PC-3 (cell line): ENCODE measurements at regions not wholly inside any gene's neighbourhood (a gene's known extent, or its start where the extent isn't known, plus 50 kb on each side); places are given as distances from the start of the nearest gene placed in this dataset.
A peak's percentile ranks its signal among the peaks of the same experiment; 100 is the strongest.

Source experiments
- ATAC-seq: fragments of 200-7000 bp; cut with Tn5 transposase; 2 replicates; pipeline ENCODE4 v1.9.1; 2020; ENCODE audit warnings: mild to moderate bottlenecking, moderate library complexity
- BruUV-seq: library from RNA; stranded (reverse); fragments of 400-500 nt; replicated peaks from 2 replicates; lab custom pipeline; 2021; lab: Mats Ljungman, UMichigan
- CTCF ChIA-PET: fragments of 300-600 bp; sonication (Branson Sonifier 250); formaldehyde crosslinking; loops from one replicate; lab custom pipeline; 2022; ENCODE audit warnings: antibody characterized with exemption; lab: Charles Lee
- POLR2A ChIA-PET: fragments of 300-600 bp; sonication (Branson Sonifier 250); formaldehyde crosslinking; loops from one replicate; lab custom pipeline; 2022; ENCODE audit warnings: antibody characterized with exemption; ENCODE audit not compliant: unreplicated experiment; lab: Charles Lee
- DNase-seq: peaks from one replicate; pipeline ENCODE4 v3.0.0-alpha.2; 2015
- H2AFZ ChIP-seq: fragments of 300-600 bp; sonication (generic); 2 replicates; pipeline ENCODE4 v1.6.0; 2016; ENCODE audit warnings: antibody characterized with exemption, low read length
- H3F3A ChIP-seq: fragments of 300-600 bp; sonication (generic); one replicate; pipeline ENCODE4 v1.6.0; 2017; ENCODE audit warnings: antibody characterized with exemption, low read length, control low read depth, mild to moderate bottlenecking; ENCODE audit not compliant: unreplicated experiment
- H3K27ac ChIP-seq: fragments of 300-600 bp; sonication (generic); 2 replicates; pipeline ENCODE4 v1.5.1; 2016; ENCODE audit warnings: mild to moderate bottlenecking, low read length
- H3K27me3 ChIP-seq: fragments of 300-600 bp; sonication (generic); 2 replicates; pipeline ENCODE4 v1.6.1; 2016; ENCODE audit warnings: low read length, mixed read lengths
- H3K36me3 ChIP-seq: fragments of 300-600 bp; sonication (generic); 2 replicates; pipeline ENCODE4 v1.6.1; 2016; ENCODE audit warnings: low read depth, mixed run types, low read length, mixed read lengths
- H3K4me1 ChIP-seq: fragments of 300-600 bp; sonication (generic); 2 replicates; pipeline ENCODE4 v1.5.1; 2016; ENCODE audit warnings: low read length; ENCODE audit not compliant: insufficient read depth
- H3K4me2 ChIP-seq: fragments of 300-600 bp; sonication (generic); 2 replicates; pipeline ENCODE4 v1.6.0; 2016; ENCODE audit warnings: low read length
- H3K4me3 ChIP-seq: fragments of 300-600 bp; sonication (generic); 2 replicates; pipeline ENCODE4 v1.5.1; 2016; ENCODE audit warnings: mild to moderate bottlenecking, low read length, mixed read lengths
- H3K79me2 ChIP-seq: fragments of 300-600 bp; sonication (generic); 2 replicates; pipeline ENCODE4 v1.6.1; 2017; ENCODE audit warnings: low read length, mixed read lengths
- H3K9ac ChIP-seq: fragments of 300-600 bp; sonication (generic); 2 replicates; pipeline ENCODE4 v1.6.0; 2016; ENCODE audit warnings: mild to moderate bottlenecking, low read length
- H3K9me2 ChIP-seq: fragments of 300-600 bp; sonication (generic); replicated peaks from 2 replicates; pipeline ENCODE4 v1.6.1; 2016; ENCODE audit warnings: mixed run types, low read length, mixed read lengths
- H3K9me3 ChIP-seq: fragments of 300-600 bp; sonication (generic); 2 replicates; pipeline ENCODE4 v1.6.1; 2016; ENCODE audit warnings: low read length, mixed read lengths
- H4K20me1 ChIP-seq: fragments of 300-600 bp; sonication (generic); 2 replicates; pipeline ENCODE4 v1.6.1; 2016; ENCODE audit warnings: low read length, mixed read lengths
- EZH2 ChIP-seq: fragments of 300-600 bp; sonication (generic); IDR thresholded peaks from one replicate; pipeline ENCODE4 v1.6.1; 2017; ENCODE audit warnings: antibody characterized with exemption, mild to moderate bottlenecking, low read length; ENCODE audit not compliant: unreplicated experiment
- EZH2phosphoT487 ChIP-seq: fragments of 300-600 bp; sonication (generic); IDR thresholded peaks from 2 replicates; pipeline ENCODE4 v1.6.1; 2018; ENCODE audit warnings: mild to moderate bottlenecking, antibody characterized with exemption, low read length, borderline replicate concordance
- intact Hi-C: fragments of 100-400 bp; cut with micrococcal nuclease; formaldehyde crosslinking; loops from 2 replicates; pipeline ENCODE4 v1.9.0; 2023
- TF ChIP-seq, protein P1 (sequence below): fragments of 300-600 bp; sonication (generic); conservative IDR thresholded peaks from 2 replicates; pipeline ENCODE4 v1.5.1; 2017; ENCODE audit warnings: antibody characterized with exemption, low read depth, mild to moderate bottlenecking, low read length

DNA sequence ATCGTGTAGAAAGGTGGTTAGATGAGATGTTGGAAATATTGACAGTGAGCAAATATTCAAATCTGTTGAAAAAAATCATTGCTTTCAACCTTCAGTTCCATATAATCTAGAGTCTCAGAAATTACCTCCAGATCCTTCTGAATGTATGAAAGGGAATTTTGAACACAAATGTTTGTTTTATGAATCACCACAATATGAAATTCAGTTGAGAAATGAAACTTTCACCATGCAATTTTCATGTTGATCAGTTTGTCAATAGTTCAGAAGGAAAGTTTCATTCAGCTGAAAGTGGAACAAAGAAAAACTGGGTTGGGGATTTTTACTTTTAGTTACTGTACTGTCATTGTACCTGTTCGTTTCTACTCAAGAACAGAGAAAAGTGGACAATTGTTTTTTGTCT lies 953.6 kb downstream of the SLC6A15 start:
- intact Hi-C loops: no loop called here
- no peak overlapping the region for H3K4me3 ChIP-seq
- DNase-seq: peak; percentile 75
- POLR2A ChIA-PET: no interaction called here
- H3K9me2 ChIP-seq: no peaks in the 10 kb centered on the region
- H3K27ac ChIP-seq: peak overlapping the region; percentile 47
- BruUV-seq: no TSS peak
- H3K9me3 ChIP-seq: no peaks in the 10 kb centered on the region
- H3K27me3 ChIP-seq: no peaks in the 10 kb centered on the region
- peak overlapping the region; percentile 16 for H2AFZ ChIP-seq
- H3K9ac ChIP-seq: no peak overlapping the region
- H4K20me1 ChIP-seq: no peaks in the 10 kb centered on the region
- H3K36me3 ChIP-seq: no peaks in the 10 kb centered on the region
- peak overlapping the region; percentile 32 for H3K4me2 ChIP-seq
- peaks cover 17% of the 10 kb centered on the region for H3K4me1 ChIP-seq
- CTCF ChIA-PET: no interaction called here
- no peaks in the 10 kb centered on the region for H3K79me2 ChIP-seq
- no peak for TF ChIP-seq EZH2phosphoT487
- TF ChIP-seq, protein P1, sequence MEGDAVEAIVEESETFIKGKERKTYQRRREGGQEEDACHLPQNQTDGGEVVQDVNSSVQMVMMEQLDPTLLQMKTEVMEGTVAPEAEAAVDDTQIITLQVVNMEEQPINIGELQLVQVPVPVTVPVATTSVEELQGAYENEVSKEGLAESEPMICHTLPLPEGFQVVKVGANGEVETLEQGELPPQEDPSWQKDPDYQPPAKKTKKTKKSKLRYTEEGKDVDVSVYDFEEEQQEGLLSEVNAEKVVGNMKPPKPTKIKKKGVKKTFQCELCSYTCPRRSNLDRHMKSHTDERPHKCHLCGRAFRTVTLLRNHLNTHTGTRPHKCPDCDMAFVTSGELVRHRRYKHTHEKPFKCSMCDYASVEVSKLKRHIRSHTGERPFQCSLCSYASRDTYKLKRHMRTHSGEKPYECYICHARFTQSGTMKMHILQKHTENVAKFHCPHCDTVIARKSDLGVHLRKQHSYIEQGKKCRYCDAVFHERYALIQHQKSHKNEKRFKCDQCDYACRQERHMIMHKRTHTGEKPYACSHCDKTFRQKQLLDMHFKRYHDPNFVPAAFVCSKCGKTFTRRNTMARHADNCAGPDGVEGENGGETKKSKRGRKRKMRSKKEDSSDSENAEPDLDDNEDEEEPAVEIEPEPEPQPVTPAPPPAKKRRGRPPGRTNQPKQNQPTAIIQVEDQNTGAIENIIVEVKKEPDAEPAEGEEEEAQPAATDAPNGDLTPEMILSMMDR: no peak
- TF ChIP-seq EZH2: no peak
- ATAC-seq: peak; percentile 54
- no peaks in the 10 kb centered on the region for H3F3A ChIP-seq

DNA sequence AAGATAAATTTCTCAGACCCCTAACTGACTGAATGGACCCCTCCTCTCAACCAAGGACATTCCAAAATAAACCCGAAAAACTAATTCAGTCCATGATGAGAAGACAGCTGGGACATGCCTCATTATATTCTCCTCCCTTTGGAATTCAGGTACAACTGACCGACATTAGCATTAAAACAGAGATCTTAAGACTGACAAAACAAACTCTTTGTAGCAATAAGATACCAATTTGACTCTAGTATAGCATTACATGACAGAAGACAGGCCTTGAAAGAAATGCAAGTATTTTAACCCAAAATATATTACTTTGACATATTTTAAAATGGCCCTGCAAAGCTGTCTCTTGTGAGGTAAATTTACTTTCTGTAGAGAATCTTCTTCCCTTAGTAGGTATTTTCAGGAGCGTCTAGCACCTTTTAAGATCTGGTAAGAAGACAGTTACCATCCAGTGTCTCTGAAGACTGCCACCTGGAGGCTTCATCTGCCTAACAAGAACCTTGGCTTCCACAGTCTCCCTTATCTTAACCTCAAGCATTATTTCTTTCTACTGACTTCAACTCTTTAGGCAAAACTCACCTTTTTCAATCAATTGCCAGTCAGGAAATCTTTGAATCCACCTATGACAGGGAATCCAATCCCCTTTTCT lies 957.5 kb downstream of the SLC6A15 start:
- no peak overlapping the region for H3K4me3 ChIP-seq
- no peaks in the 10 kb centered on the region for H3K9me2 ChIP-seq
- no peak for ATAC-seq
- POLR2A ChIA-PET: no interaction called here
- H3K4me1 ChIP-seq: peaks cover 17% of the 10 kb centered on the region
- intact Hi-C loops: no loop called here
- CTCF ChIA-PET: no interaction called here
- no peaks in the 10 kb centered on the region for H4K20me1 ChIP-seq
- no peak overlapping the region for H3K4me2 ChIP-seq
- no peak for TF ChIP-seq EZH2
- TF ChIP-seq, protein P1: peak; percentile 55
- H3K36me3 ChIP-seq: no peaks in the 10 kb centered on the region
- BruUV-seq: no TSS peak
- no peak overlapping the region for H3K9ac ChIP-seq
- H3K27me3 ChIP-seq: no peaks in the 10 kb centered on the region
- no peaks in the 10 kb centered on the region for H3F3A ChIP-seq
- no peaks in the 10 kb centered on the region for H3K9me3 ChIP-seq
- no peaks in the 10 kb centered on the region for H3K79me2 ChIP-seq
- H3K27ac ChIP-seq: no peak overlapping the region
- peak; percentile 32 for DNase-seq
- no peak overlapping the region for H2AFZ ChIP-seq

DNA sequence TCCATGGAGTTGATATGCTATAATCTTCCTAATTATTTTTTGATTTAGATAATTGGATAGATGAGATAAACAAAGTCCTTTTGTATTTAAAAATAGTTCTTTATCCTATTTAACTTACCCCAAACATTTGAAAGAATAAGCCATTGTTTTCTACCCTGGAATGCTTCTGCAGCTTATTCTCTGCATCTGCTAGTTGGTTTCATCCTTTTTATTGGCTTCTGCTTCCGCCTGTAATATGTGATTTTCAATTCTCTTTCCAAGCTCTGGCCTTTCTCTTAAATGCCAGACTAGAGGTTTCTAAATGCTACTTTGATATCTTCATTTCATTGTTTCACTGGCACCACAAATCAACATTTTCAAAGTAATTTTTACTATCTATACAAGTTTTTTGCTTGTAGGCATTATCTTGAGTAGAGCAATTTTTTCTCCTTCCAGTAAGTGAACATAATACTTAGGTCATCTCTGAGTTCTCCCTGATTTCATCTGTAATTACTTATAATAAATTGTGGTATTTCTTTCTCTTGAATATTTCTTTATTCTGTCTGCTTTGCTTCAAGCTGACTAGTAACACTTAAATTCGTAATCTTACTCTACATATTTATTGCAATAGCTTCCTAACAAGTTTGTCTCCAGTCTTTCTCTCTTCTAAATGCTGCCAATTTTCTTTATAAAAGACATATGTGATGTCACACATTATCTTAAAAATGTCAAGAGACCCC lies 958.4 kb downstream of the SLC6A15 start:
- H3K9me2 ChIP-seq: no peaks in the 10 kb centered on the region
- no peak overlapping the region for H3K9ac ChIP-seq
- H3K27me3 ChIP-seq: no peaks in the 10 kb centered on the region
- no peaks in the 10 kb centered on the region for H4K20me1 ChIP-seq
- peaks cover 15% of the 10 kb centered on the region for H3K4me1 ChIP-seq
- TF ChIP-seq EZH2phosphoT487 (no peak), EZH2 (no peak)
- TF ChIP-seq, protein P1: no peak
- ChIA-PET CTCF (no interaction called here), POLR2A (no interaction called here)
- no peaks in the 10 kb centered on the region for H3K36me3 ChIP-seq
- H3K4me2 ChIP-seq: no peak overlapping the region
- H3K4me3 ChIP-seq: no peak overlapping the region
- no peaks in the 10 kb centered on the region for H3K79me2 ChIP-seq
- ATAC-seq: no peak
- no peak overlapping the region for H3K27ac ChIP-seq
- H2AFZ ChIP-seq: no peak overlapping the region
- DNase-seq: no peak
- no peaks in the 10 kb centered on the region for H3K9me3 ChIP-seq
- intact Hi-C loops: no loop called here
- H3F3A ChIP-seq: no peaks in the 10 kb centered on the region
- BruUV-seq: no TSS peak
